ENCODE measurements at regions not wholly inside any gene's neighbourhood (a gene's known extent, or its start where the extent isn't known, plus 50 kb on each side); places are given as distances from the start of the nearest gene placed in this dataset.

GRCh38 chr10:43882711-43883110 lies 234.0 kb upstream of the ZNF32 start:
- H3K4me3 Mint-ChIP-seq (ENCODE audit: unreplicated experiment): no peak overlapping the region
- H3K9me3 Mint-ChIP-seq (ENCODE audit: unreplicated experiment): no peaks in the 10 kb centered on the region
- no peaks in the 10 kb centered on the region for H3K27me3 Mint-ChIP-seq (ENCODE audit: unreplicated experiment)
- peaks cover 42% of the 10 kb centered on the region for H3K4me1 Mint-ChIP-seq (ENCODE audit: unreplicated experiment)
- H3K36me3 Mint-ChIP-seq (ENCODE audit: unreplicated experiment): no peaks in the 10 kb centered on the region
- H3K27ac Mint-ChIP-seq (ENCODE audit: unreplicated experiment): no peak overlapping the region
- no peak for DNase-seq (ENCODE audit: extremely low spot score, unreplicated experiment)
- TF ChIP-seq CTCF (IDR thresholded peaks at IDR 0.05): no peak

GRCh38 chr10:43881657-43882056 lies 233.0 kb upstream of the ZNF32 start:
- no peaks in the 10 kb centered on the region for H3K9me3 Mint-ChIP-seq (ENCODE audit: unreplicated experiment)
- no peaks in the 10 kb centered on the region for H3K27me3 Mint-ChIP-seq (ENCODE audit: unreplicated experiment)
- peaks cover 39% of the 10 kb centered on the region for H3K4me1 Mint-ChIP-seq (ENCODE audit: unreplicated experiment)
- no peak for TF ChIP-seq CTCF (IDR thresholded peaks at IDR 0.05)
- no peak for DNase-seq (ENCODE audit: extremely low spot score, unreplicated experiment)
- no peaks in the 10 kb centered on the region for H3K36me3 Mint-ChIP-seq (ENCODE audit: unreplicated experiment)
- no peak overlapping the region for H3K27ac Mint-ChIP-seq (ENCODE audit: unreplicated experiment)
- H3K4me3 Mint-ChIP-seq (ENCODE audit: unreplicated experiment): no peak overlapping the region

GRCh38 chr10:43880160-43880559 lies 231.5 kb upstream of the ZNF32 start:
- no peak for DNase-seq (ENCODE audit: extremely low spot score, unreplicated experiment)
- H3K27ac Mint-ChIP-seq (ENCODE audit: unreplicated experiment): no peak overlapping the region

GRCh38 chr10:43879742-43880141 lies 231.1 kb upstream of the ZNF32 start:
- Mint-ChIP-seq H3K27me3 (ENCODE audit: unreplicated experiment) (no peaks in the 10 kb centered on the region), H3K27ac (ENCODE audit: unreplicated experiment) (no peak overlapping the region), H3K4me3 (ENCODE audit: unreplicated experiment) (no peak overlapping the region), H3K9me3 (ENCODE audit: unreplicated experiment) (no peaks in the 10 kb centered on the region), H3K4me1 (ENCODE audit: unreplicated experiment) (peaks cover 34% of the 10 kb centered on the region), H3K36me3 (ENCODE audit: unreplicated experiment) (no peaks in the 10 kb centered on the region)
- no peak for TF ChIP-seq CTCF (IDR thresholded peaks at IDR 0.05)
- DNase-seq (ENCODE audit: extremely low spot score, unreplicated experiment): no peak

More at GRCh38 chr10:43880160-43880559, 231.5 kb upstream of the ZNF32 start:
- Mint-ChIP-seq H3K4me1 (ENCODE audit: unreplicated experiment) (peaks cover 37% of the 10 kb centered on the region), H3K4me3 (ENCODE audit: unreplicated experiment) (no peak overlapping the region), H3K27me3 (ENCODE audit: unreplicated experiment) (no peaks in the 10 kb centered on the region), H3K36me3 (ENCODE audit: unreplicated experiment) (no peaks in the 10 kb centered on the region), H3K9me3 (ENCODE audit: unreplicated experiment) (no peaks in the 10 kb centered on the region)
- no peak for TF ChIP-seq CTCF (IDR thresholded peaks at IDR 0.05)

- H3K27ac Mint-ChIP-seq (ENCODE audit: unreplicated experiment): no peak overlapping the region
- peak; percentile 67 for DNase-seq (ENCODE audit: extremely low spot score, unreplicated experiment)
- no peaks in the 10 kb centered on the region for H3K36me3 Mint-ChIP-seq (ENCODE audit: unreplicated experiment)
- TF ChIP-seq CTCF (IDR thresholded peaks at IDR 0.05): no peak
- H3K27me3 Mint-ChIP-seq (ENCODE audit: unreplicated experiment): no peaks in the 10 kb centered on the region
- H3K4me3 Mint-ChIP-seq (ENCODE audit: unreplicated experiment): no peak overlapping the region
- H3K9me3 Mint-ChIP-seq (ENCODE audit: unreplicated experiment): no peaks in the 10 kb centered on the region
- peaks cover 28% of the 10 kb centered on the region for H3K4me1 Mint-ChIP-seq (ENCODE audit: unreplicated experiment)
Measured at GRCh38 chr10:43879162-43879561, 230.5 kb upstream of the ZNF32 start.

Data from osteocyte (in vitro differentiated cells).